ENCODE measurements at regions not wholly inside any gene's neighbourhood (a gene's known extent, or its start where the extent isn't known, plus 50 kb on each side); places are given as distances from the start of the nearest gene placed in this dataset.

- TF ChIP-seq SRF (IDR thresholded peaks at IDR 0.05; ENCODE audit: low read depth, low read length) = no peak
- no peak for TF ChIP-seq KDM1A (IDR thresholded peaks at IDR 0.05; ENCODE audit: borderline replicate concordance, low read length)
- no peak for TF ChIP-seq SP4 (IDR thresholded peaks at IDR 0.05; ENCODE audit: low read length)
- TF ChIP-seq SP1 (IDR thresholded peaks at IDR 0.05; ENCODE audit: low read depth, low read length) = no peak
- no peak for TF ChIP-seq MAX (IDR thresholded peaks at IDR 0.05)
- TF ChIP-seq MAFK (IDR thresholded peaks at IDR 0.05; ENCODE audit: low read depth, low read length) = no peak
- no peak for TF ChIP-seq GABPA (IDR thresholded peaks at IDR 0.05; ENCODE audit: borderline replicate concordance, insufficient read depth, low read length)
- TF ChIP-seq CBX5 (IDR thresholded peaks at IDR 0.05; ENCODE audit: low read depth, low read length) = no peak
- TF ChIP-seq, protein P1, sequence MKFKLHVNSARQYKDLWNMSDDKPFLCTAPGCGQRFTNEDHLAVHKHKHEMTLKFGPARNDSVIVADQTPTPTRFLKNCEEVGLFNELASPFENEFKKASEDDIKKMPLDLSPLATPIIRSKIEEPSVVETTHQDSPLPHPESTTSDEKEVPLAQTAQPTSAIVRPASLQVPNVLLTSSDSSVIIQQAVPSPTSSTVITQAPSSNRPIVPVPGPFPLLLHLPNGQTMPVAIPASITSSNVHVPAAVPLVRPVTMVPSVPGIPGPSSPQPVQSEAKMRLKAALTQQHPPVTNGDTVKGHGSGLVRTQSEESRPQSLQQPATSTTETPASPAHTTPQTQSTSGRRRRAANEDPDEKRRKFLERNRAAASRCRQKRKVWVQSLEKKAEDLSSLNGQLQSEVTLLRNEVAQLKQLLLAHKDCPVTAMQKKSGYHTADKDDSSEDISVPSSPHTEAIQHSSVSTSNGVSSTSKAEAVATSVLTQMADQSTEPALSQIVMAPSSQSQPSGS (IDR thresholded peaks at IDR 0.05; ENCODE audit: low read length) = no peak
- no peak for TF ChIP-seq TAF7 (optimal IDR thresholded peaks at IDR 0.05; ENCODE audit: borderline replicate concordance, low read depth, low read length)
Measured at GRCh38 chr16:72511171-72511570, 339.2 kb upstream of the PMFBP1 start (continued).
